ENCODE measurements at regions not wholly inside any gene's neighbourhood (a gene's known extent, or its start where the extent isn't known, plus 50 kb on each side); places are given as distances from the start of the nearest gene placed in this dataset.

- Histone ChIP-seq H3K4me2 (peak overlapping the region; percentile 39; the same call in 1 of the 2 replicates), H3K27ac (ENCODE audit: low read depth) (no peak overlapping the region), H3F3A (replicated peaks; ENCODE audit: low read depth) (0 out of 2 replicates have a peak, but pooled peaks cover 3% of the 10 kb centered on the region), H3K4me3 (no peak overlapping the region), H3K79me2 (replicated peaks; ENCODE audit: insufficient read depth) (no peaks in the 10 kb centered on the region), H3K27me3 (ENCODE audit: insufficient read depth) (no peaks in the 10 kb centered on the region), H2AFZ (peak overlapping the region; percentile 70; the same call in 1 of the 2 replicates), H3K4me1 (ENCODE audit: insufficient read depth) (peaks cover 55% of the 10 kb centered on the region), H3K36me3 (ENCODE audit: insufficient read depth) (no peaks in the 10 kb centered on the region), H4K20me1 (replicated peaks; ENCODE audit: insufficient read depth) (no peaks in the 10 kb centered on the region), H3K9me2 (ENCODE audit: insufficient read depth) (no peaks in the 10 kb centered on the region)
- no peak overlapping the region for H3K4me3 Mint-ChIP-seq
- H3K4me1 Mint-ChIP-seq: peaks cover 61% of the 10 kb centered on the region
- DNase-seq (ENCODE audit: low spot score) (peak; percentile 41), ATAC-seq (peak; percentile 70)
- no peaks in the 10 kb centered on the region for H3K36me3 Mint-ChIP-seq (ENCODE audit: low read depth)
- H3K27me3 Mint-ChIP-seq (ENCODE audit: insufficient read depth, low read depth, poor library complexity): peaks cover 3% of the 10 kb centered on the region
- no peaks in the 10 kb centered on the region for H3K9me3 Mint-ChIP-seq
- TF ChIP-seq NANOG (IDR thresholded peaks at IDR 0.05; ENCODE audit: borderline replicate concordance) (no peak), JUNB (IDR thresholded peaks at IDR 0.05; ENCODE audit: unreplicated experiment) (no peak), ZNF114 (CRISPR knock-in tag; IDR thresholded peaks at IDR 0.05) (no peak), ZNF462 (CRISPR knock-in tag; IDR thresholded peaks at IDR 0.05) (no peak), EZH2phosphoT487 (IDR thresholded peaks at IDR 0.05; ENCODE audit: unreplicated experiment) (no peak), EZH2 (IDR thresholded peaks at IDR 0.05; ENCODE audit: low read depth, unreplicated experiment) (no peak), STAT1 (IDR thresholded peaks at IDR 0.05; ENCODE audit: unreplicated experiment) (no peak), REST (IDR thresholded peaks at IDR 0.05; ENCODE audit: unreplicated experiment) (no peak), CREB1 (CRISPR knock-in tag; IDR thresholded peaks at IDR 0.05; ENCODE audit: low read depth) (no peak), ZNF331 (CRISPR knock-in tag; IDR thresholded peaks at IDR 0.05; ENCODE audit: low read depth) (no peak), CTCF (conservative IDR thresholded peaks at IDR 0.05; ENCODE audit: low read depth in 2 of 2) (no peak), ETS1 (IDR thresholded peaks at IDR 0.05) (no peak), POLR2AphosphoS5 (IDR thresholded peaks at IDR 0.05; ENCODE audit: low read depth) (no peak)
- H3K27ac Mint-ChIP-seq: no peak overlapping the region
These were observed 88.1 kb upstream of the BACH2 start for GRCh38 chr6:90384720-90385119.
